ENCODE measurements at regions not wholly inside any gene's neighbourhood (a gene's known extent, or its start where the extent isn't known, plus 50 kb on each side); places are given as distances from the start of the nearest gene placed in this dataset.
A peak's percentile ranks its signal among the peaks of the same experiment; 100 is the strongest.

GRCh38 chr1:5748286-5749225 is 243.7 kb downstream of the NPHP4 start:
- no peak for DNase-seq

GRCh38 chr1:5747426-5748285 is 244.6 kb downstream of the NPHP4 start:
- DNase-seq = no peak

GRCh38 chr1:5746611-5747425 is 245.4 kb downstream of the NPHP4 start:
- no peak for DNase-seq

- peak; percentile 57 for DNase-seq
Measured at GRCh38 chr1:5745800-5746610, 246.2 kb downstream of the NPHP4 start.

- no peak for DNase-seq
Measured at GRCh38 chr1:5744911-5745799, 247.1 kb downstream of the NPHP4 start.

- no peak for DNase-seq
Measured at GRCh38 chr1:5744341-5744740, 247.9 kb downstream of the NPHP4 start.

GRCh38 chr1:5743435-5744095 is 248.7 kb downstream of the NPHP4 start:
- DNase-seq = no peak

- DNase-seq = no peak
Measured at GRCh38 chr1:5742801-5743200, 249.4 kb downstream of the NPHP4 start.

- DNase-seq = no peak
Measured at GRCh38 chr1:5742032-5742431, 250.2 kb downstream of the NPHP4 start.

- no peak for DNase-seq
Measured at GRCh38 chr1:5740865-5741860, 251.1 kb downstream of the NPHP4 start.

- no peak for DNase-seq
Measured at GRCh38 chr1:5740450-5740849, 251.8 kb downstream of the NPHP4 start.

- DNase-seq = no peak
Measured at GRCh38 chr1:5739561-5740078, 252.6 kb downstream of the NPHP4 start.

GRCh38 chr1:5738911-5739462 is 253.2 kb downstream of the NPHP4 start:
- no peak for DNase-seq

- no peak for DNase-seq
Measured at GRCh38 chr1:5737081-5737480, 255.1 kb downstream of the NPHP4 start.

- DNase-seq = no peak
Measured at GRCh38 chr1:5734996-5735395, 257.2 kb downstream of the NPHP4 start.

GRCh38 chr1:5734414-5734813 is 257.8 kb downstream of the NPHP4 start:
- DNase-seq = no peak

GRCh38 chr1:5733596-5733995 is 258.6 kb downstream of the NPHP4 start:
- DNase-seq = no peak

- no peak for DNase-seq
Measured at GRCh38 chr1:5731110-5731423, 261.2 kb downstream of the NPHP4 start.

Measured in CD4-positive, alpha-beta T cell treated with Interleukin-21 for 1 hour (primary cell).